ENCODE measurements at regions not wholly inside any gene's neighbourhood (a gene's known extent, or its start where the extent isn't known, plus 50 kb on each side); places are given as distances from the start of the nearest gene placed in this dataset.
"Not testable (repeated sequence)": the region's sequence is repeated elsewhere in the genome, so short reads cannot be mapped to it uniquely, and the experiment has no call there.

DNA sequence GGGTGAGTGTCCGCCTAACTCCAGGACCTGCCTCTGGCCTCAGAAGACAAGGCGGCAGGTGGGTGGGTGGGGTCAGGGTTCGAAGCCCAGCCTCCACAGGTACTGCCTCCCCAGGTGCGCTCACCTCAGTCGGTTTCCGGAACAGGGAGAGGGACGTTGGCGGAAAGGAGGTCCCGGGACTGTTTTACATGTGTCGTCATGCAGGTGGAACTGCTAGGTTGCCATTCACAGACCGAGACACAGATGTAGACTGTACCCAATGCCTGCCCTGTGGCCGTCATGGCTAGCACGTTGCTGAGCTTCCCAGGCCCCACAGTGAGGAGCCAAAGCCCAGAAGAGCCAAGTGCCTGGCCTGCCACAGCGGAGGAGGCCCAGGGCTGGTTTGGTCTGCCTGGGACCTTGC is 284.0 kb upstream of the HS6ST1 start:
- peak; percentile 3 for DNase-seq

DNA sequence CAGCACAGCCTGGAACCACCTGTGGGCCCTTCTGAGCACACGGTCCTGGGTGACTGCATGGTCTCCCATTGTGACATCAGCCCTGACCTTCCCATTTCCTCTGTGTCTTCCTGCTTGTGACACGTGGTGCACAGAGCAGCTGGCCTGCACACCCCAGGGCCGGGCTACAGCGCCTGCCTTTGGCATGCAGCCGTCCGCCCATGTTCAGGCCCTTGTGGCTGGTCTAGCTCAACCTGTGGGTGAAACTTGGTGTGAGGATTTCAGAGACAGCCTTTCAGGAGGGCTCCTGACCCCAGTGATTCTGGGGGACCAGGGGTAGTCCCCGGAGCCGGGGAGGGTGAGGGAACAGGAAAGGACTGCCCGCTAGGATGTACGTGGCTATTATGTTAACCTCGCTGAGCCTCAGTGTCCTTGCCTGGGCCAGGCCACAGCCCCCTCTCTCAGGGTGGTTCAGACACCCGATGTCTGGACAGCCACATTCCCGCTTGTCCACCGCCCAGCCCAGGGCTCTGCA is 284.8 kb upstream of the HS6ST1 start:
- DNase-seq = peak; percentile 25

DNA sequence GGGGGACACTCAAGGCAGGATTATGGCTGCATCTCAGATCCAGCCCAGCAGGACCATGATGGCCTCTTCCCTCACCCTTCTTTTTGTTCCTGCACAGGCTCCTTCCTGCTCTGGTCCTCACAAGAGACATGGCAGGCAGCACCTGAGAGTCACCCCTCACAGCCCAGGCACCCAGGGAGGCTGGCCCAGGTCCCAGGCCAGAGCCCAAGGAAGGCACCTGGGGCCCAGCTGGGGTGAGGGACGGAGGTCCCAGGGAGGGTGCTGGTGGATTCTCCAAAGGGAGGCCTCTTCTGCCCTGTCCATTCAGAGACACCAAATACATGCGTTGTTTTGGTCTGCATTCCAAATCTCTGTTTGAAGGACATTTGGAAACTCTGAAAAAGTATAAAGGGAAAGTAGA is 285.4 kb upstream of the HS6ST1 start:
- peak; percentile 13 for DNase-seq

DNA sequence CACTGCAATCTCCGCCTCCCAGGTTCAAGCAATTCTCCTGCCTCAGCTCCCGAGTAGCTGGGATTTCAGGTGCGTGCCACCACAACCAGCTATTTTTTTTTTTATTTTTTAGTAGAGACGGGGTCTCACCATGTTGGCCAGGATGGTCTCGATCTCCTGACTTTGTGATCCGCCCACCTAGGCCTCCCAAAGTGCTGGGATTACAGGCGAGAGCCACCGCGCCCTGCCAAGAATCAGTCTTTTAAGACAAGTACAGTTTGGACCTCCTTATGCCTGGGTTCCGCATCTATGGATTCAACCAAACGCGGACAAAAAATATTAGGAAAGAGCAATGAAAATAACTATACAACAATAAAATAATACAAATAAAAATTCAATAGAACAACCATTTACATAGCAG is 285.9 kb upstream of the HS6ST1 start:
- DNase-seq = not testable (repeated sequence)

DNA sequence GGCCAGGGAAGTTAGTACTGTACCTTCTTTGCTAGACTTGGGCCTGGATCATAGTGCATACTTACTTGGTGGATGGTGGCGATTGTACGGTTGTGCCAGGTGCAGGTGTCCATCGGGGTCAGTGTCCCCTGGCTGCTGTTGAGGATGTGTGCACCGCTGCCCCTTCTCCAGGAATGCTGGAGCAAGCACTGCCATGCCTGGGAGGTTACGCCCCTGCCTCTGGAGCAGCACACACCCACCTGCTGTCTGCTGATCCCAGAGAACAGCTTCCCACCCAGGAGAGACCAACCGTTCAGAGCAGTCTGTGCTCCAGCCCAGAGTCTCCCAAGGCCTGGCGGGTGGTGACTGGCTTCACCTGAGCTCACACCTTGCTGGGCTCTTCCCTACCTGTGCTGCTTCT is 286.8 kb upstream of the HS6ST1 start:
- DNase-seq = peak; percentile 8

DNA sequence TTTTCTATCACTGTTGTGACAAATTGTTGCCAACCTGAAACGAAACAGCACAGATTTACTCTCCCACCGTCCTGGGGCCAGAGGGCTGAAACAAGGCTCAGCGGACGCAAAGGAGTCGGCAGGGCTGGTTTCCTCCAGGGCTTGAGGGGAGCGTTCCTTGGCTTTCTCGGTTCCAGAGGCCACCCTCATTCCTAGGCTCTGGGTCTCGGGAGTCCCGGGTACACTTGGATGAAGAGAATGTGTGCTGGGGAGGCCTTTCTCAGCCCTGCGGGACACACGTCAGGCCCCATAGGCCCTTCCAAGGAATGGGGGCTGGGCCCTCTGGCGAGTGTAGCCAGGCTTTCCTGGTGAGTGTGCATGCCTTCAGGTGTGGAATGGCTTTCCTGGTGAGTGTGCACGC is 287.3 kb upstream of the HS6ST1 start:
- peak; percentile 5 for DNase-seq

DNA sequence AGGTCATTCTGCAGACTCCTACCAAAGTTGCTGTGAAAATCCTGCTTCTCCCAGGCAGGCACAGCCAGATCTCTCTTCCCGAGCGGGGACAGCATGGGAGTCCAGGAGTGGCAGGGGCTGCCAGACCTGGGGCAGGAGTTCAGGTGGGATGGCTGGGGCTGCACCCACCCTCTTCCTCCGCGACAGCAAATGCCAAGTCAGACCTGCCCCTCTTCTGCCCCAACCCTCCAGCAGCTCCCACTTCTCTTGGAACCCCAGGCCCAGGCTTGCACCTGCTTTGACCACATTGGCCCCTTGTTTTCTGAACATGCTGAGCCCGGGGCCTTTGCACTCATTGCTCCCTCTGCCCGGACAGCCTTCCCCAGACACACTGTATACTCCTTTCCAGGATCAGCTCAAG is 288.2 kb upstream of the HS6ST1 start:
- DNase-seq = peak; percentile 10

DNA sequence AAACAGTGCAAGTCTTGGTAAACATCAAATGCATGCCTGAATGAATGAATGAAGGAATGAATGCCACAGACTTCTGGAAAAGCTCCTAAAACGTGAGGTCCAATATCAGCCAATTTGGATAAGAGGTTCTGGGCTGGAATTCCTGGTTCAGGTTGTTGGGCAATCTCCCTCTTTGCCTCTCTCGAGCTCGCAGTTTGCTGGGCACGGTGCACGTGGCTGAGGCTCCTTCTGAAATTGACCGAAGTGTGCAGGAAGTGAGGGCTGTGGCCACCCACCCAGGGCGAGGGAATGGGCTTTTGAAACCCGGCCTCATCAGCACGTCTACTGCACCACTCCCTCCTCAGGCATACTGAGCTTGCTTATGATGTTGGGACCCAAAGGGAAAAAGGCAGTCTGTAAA is 288.8 kb upstream of the HS6ST1 start:
- peak; percentile 37 for DNase-seq

DNA sequence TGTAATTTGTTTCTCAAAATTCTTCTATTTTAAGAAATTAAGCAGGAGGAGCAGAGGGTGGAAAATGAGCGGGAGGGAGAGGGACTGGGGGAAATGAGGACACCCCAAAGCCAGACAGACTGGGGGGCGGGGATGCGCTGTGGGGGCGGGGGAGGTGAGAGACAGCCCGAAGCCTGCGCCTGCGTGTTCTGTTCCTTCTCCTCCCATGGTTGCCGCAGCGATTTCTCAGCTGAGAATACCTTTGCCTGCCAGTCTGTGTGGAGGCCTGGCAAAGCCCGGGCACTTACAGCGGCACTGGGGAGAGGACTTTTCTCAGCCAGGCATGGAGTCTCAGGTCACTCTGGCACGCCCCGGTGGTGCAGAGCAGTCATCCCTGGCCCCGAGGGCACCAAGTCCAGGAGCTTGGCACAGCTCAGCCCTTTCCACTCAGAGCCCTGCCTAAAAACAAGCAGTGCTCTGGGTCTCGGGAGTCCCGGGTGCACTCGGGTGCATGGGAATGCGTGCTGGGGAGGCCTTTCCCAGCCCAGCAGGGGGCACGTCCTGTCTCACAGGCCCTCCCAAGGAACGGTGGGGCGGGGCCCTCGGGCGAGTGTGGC is 289.3 kb upstream of the HS6ST1 start:
- peak; percentile 32 for DNase-seq

DNA sequence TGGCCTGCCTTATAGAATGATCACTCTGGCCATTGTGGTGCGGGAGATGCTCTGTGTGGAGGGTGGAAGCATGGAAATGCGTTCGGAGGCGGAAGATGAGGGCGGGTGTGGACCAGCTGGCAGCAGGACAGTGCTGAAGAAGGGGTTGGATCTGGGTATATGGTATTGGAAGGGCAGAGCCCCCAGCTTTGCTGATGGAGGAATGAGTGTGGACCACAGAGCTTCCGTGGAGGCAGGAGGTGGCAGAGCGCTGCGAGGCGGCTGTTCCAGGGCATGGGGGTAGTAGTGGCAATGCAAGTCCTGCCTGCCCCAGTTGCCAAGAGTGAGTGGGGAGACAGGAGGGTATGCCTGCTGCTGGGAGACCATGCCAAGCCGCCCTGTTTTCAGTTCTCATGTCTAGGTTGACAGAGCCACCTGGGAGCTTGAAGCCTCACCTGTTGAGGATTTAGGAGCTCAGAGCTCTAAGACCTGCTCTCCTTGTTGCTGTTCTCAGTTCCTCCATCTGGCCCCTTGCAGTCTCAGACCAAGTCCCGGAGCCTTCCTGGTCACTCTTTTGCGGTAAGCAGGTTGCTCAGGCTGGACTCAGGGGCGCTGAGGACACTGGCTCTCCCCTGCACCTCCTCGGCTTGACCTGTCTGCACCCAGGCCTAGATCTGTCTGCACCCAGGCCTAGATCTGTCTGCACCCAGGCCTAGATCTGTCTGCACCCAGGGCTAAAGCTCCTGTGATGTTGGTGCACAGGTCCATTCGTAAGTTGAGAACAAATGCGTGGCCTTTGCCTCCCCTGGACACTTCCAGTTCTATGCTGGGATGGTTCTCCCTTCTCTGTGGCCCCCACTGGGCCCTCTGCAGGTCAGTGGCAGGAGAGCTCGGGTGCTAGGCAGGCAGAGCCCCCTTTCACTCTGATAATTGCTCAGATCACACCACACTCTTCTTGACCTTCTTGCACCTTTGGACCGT is 290.5 kb upstream of the HS6ST1 start:
- DNase-seq = no peak

DNA sequence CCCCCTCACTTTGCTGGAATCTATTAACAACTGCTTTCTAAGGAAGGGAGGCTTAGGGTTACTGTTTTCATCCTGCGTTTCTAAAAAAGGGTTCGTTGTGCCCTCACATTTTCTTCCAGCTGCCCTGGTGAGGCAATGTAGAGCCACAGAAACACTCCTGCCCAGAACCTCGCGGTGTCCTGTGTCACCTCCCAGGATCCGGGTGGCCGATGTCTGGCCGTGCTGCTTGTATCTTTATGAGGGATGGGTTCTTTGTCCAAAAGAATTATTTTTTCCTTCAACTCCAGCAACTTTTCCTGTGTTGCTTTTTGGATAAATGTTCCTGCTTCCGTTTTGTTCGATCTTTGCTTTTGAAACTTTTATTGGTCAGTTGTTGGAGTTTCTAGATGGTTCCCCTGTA is 291.8 kb upstream of the HS6ST1 start:
- no peak for DNase-seq

DNA sequence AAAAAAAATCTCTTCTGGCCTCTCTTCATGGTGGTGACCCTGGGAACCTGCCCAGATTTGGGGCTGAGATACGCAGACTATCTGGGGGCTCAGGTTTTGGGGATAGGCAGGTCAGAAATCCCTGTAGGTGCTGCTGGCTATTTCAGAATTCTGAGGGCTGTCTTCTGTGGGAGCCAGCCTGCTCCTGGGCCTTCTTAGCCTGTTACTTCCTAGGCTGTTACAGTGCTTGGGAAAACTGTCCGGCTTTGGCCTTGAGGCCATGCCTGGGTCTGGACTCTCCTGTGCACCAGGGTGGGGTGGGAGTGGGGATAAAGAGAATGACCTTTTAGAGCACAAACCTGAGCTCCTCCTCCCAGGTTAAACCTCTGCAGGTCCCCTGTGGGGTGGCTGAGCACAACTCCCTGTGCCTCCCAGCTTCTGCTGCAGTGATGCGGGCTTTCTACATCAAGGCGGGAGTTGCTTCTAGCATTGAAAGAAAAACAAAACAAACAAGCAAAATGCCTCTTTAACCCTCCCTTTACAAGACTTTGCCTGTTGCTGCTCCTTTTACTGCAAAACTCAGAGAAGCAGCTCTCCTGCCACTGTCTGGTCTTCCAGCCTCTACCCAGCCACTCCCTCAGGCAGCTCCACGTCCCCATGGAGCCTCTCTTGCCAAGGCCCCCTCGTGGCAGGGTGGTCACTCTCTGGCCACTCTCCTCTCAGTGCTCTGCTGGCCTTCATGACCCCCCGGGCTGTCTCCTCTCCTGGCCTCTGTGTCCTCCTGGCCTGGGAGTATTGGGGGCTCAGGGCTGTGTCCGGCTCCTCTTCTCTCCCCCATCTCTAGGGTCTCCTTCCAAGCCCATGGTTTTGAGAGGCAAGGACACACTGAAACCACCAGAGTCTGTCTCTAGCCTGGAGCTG is 293.0 kb upstream of the HS6ST1 start:
- DNase-seq = no peak

DNA sequence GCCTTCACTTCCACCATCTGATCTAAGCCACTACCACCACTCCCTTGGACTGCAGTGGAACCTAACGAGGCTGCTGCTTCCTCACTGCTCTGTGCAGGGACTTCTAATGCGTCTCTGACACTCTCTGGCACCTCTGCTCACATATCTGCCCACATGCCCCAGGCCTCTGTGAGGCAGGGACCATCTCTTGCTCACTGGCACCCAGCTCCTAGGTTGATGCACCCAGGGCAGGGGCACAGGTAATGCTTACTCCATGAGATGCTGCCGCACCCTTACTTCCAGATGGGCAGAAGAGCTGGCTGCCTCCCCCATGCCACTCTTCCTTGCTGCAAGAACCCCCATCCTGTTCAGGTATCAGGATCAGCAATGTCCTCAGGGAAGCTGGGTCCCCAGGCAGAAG is 294.0 kb upstream of the HS6ST1 start:
- no peak for DNase-seq

DNA sequence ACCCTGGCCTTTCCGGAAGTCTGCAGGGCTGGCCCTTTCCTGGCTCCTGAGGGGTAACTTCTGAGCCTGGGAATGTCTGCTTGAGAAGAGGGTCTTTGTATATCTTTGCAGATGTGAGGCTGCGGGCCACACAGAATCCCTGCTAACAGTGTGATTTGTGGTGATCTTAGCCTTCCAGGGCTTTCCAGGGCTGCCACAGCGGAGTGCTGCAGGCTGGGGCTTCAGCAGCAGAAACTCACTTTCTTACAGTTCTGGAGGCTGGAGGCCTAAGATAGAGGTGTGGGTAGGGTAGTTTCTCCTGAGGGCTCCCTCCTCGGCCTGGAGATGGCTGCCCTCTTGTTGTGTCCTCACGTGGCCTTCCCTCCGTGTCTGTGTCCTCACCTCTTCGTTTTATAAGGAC is 294.7 kb upstream of the HS6ST1 start:
- no peak for DNase-seq

DNA sequence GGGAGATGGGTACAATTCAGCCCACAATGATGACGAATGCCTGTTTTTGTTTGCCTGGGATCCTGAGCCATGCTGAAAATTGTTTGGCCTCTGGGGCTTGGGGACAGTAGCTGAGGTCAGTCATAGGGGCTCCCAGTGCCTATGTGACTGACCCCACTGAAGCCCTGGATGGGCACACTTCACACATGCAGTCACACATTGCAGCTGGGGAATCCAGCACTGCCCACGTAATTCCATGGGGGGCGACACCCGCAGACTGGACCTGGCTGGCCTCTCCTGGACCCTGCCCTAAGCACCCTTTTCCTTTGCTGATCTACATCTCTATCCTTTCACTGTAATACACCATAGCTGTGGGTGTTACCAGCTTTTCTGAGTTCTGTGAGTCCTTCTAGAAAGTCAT is 295.2 kb upstream of the HS6ST1 start:
- DNase-seq = no peak

DNA sequence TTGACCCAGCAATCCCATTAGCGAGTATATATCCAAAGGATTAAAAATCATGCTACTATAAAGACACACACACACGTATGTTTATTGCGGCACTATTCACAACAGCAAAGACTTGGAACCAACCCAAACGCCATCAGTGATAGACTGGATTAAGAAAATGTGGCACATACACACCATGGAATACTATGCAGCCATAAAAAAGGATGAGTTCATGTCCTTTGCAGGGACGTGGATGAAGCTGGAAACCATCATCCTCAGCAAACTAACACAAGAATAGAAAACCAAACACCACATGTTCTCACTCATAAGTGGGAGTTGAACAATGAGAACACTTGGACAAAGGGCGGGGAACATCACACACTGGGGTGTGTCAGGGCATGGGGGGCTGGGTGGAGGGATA is 296.2 kb upstream of the HS6ST1 start:
- not testable (repeated sequence) for DNase-seq

DNA sequence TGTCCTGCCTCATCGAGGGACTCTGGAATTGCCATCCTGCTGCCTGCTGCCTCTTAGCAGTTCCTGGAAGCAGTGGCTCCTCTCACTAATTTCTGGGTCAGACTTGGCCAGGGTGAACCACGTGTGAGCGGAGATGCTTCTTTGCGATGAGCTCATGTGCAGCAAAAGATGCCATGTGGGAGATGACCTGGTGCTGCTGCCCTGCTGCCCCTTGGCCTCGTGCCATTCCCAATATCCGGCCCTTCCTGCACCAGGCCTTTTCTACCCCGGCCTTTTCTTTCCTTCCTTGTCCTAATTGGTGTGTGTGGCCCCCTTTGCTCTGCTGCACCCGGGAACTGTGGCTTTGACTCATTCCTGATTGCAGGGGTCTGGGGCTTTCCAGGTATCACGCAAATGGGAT is 296.9 kb upstream of the HS6ST1 start:
- no peak for DNase-seq

DNA sequence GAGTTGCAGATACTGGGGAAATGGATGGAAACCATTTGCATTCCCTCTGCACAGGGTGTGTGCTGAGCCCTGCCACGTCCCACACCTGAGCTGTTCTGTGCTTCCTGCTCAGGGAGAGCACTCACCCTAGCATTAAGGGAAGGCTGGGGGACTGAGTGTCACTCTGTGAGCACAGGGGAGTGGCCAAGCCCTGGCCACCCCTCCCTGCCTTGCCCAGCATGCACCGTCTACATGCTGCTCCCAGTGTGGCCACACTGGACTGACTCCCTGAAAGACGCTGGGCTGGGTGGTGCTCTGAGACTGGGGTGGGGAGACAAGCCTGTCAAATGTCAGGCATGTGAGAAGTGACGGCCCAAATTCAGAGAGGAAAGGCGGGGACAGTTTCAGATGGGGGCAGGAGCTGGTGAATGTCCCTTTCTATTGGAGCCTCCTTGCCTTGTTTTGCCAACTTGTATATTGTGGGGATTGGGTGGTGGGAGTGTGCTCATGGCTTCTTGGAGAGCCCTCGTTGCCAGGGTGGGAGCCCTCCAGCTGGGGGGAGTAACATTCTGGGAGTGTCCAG is 298.4 kb upstream of the HS6ST1 start:
- no peak for DNase-seq

DNA sequence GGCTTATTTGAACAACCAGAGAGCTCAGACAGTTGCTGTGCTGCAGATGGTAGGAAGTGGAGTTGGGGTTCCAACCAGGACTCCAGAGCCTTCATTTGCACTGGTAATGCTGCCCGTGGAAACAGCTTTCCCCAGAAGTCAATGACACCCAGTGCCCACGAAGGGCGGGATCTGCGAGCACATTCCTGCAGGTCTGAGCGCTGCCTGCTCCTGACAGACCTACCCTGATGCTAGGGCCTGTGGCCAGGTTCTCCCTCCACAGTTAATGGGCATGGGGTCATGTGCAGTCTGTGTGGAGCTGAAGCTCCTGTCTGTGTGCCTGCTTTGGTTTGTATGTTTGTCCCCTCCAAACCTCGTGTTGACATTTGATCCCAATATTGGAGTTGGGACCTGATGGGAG is 299.0 kb upstream of the HS6ST1 start:
- DNase-seq = no peak

DNA sequence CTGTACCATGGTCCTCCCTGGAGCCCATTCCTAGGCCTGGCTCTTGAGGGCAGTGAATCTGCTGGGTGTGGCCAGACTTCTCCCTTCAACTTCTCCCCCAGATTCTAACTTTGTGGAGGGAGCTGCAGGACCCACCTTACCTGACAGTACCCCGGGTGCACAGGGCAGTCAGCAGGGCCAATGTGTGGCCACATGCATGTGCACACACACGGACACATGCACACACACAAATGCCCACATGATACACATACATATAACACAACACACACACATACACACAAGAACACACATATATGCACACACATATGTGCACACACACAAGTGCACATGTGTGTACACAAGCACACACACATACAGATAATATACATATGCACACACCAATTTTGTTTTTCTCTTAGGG is 300.0 kb upstream of the HS6ST1 start:
- DNase-seq = no peak

DNA sequence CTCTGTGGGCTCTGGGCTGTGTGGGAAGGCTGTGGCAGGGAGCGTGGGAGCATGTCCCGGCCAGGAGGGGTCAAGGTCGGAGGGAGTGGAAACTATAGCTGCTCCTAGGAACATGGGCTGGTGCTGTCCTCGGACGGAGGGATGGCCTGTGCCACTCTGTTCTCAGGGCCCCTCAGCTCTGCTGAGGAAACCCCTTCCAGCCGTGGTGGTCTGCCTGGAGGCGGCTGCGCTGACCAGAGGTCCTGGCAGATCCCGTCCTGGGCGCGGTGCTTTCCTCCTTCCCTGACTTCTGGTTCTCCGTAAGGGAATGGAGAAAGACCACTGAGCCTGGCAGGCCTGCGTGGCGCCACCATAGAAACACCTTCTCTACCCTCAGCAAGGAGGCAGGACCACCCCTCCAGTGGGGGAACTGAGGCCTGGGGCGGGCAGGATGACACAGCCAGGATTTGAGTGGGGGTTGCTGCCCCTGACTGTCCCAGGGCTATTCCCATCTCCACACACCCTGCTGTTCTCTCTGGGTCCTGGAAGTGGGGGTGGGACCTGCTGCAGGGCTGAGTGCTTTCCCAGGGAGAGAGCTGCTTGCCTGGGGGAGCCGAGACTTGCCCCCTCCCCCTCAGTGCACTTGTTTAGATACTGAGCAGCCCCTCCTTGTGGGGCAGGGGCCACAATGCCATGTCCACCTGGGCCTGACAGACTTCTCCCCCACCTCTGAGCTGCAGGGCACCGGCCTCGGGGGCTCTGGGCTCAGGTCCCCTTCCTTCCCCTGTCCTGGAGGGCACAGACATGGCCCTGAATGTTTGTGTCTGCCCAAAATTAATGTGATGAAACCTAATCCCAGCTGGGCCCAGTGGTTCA is 301.0 kb upstream of the HS6ST1 start:
- DNase-seq = no peak

DNA sequence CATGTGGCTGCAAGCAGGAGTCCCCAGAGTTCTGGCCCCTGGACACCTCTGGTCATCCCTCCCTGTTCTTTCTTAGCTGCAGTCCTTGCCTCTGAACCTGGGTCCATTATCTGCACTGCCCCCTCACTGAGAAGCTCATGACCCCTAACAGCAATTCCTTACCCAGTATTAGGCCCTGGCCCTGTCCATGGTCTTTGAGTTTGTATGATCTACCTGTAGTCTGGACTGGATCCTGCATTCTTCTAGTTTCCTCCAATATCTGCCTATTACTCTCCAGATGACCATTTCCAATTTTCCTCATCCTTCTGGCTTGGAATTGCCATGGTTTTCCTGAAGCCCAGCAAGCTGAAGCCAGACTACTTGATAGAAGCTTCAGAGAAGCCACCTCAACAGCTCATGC is 302.4 kb upstream of the HS6ST1 start:
- DNase-seq = no peak
